IMR-90 (cell line): ENCODE measurements at regions not wholly inside any gene's neighbourhood (a gene's known extent, or its start where the extent isn't known, plus 50 kb on each side); places are given as distances from the start of the nearest gene placed in this dataset.

Experiments
- ATAC-seq: fragments of 200-7000 bp; cut with Tn5 transposase; 2 replicates; pipeline ENCODE4 v1.9.1; 2020; ENCODE audit warnings: low read depth, mild to moderate bottlenecking, moderate library complexity
- BruUV-seq: library from RNA; stranded (reverse); fragments of 400-500 nt; replicated peaks from 2 replicates; lab custom pipeline; 2021; lab: Mats Ljungman, UMichigan
- CTCF ChIA-PET: fragments of 300-600 bp; formaldehyde crosslinking; extraction: SDS; loops from one replicate; lab custom pipeline; 2021; ENCODE audit warnings: antibody characterized with exemption; lab: Yijun Ruan, JAX
- POLR2A ChIA-PET: fragments of 300-600 bp; sonication (Branson Sonifier 250); formaldehyde crosslinking; loops from one replicate; lab custom pipeline; 2022; ENCODE audit warnings: antibody characterized with exemption; ENCODE audit not compliant: unreplicated experiment; lab: Charles Lee
- DNase-seq: peaks from one replicate; pipeline ENCODE4 v3.0.0; 2013
- H2AFZ ChIP-seq: replicated peaks from 2 replicates; pipeline ENCODE3; 2013; ENCODE audit warnings: low read length, mild to moderate bottlenecking; ENCODE audit not compliant: poor library complexity
- H2AK5ac ChIP-seq: 2 replicates; pipeline ENCODE4 v1.6.1; 2013; ENCODE audit warnings: low read depth, low read length, inconsistent platforms
- H2AK9ac ChIP-seq: replicated peaks from 2 replicates; pipeline ENCODE3; 2013; ENCODE audit warnings: mild to moderate bottlenecking, low read depth, low read length, moderate library complexity; ENCODE audit not compliant: poor library complexity
- H2BK120ac ChIP-seq: 2 replicates; pipeline ENCODE4 v1.6.1; 2013; ENCODE audit warnings: low read depth, low read length, inconsistent platforms
- H2BK15ac ChIP-seq: 3 replicates; pipeline ENCODE4 v1.6.1; 2013; ENCODE audit warnings: low read depth, low read length, inconsistent platforms
- H2BK20ac ChIP-seq: 2 replicates; pipeline ENCODE4 v1.6.1; 2013; ENCODE audit warnings: low read depth, mild to moderate bottlenecking, inconsistent platforms, low read length, moderate library complexity
- H2BK5ac ChIP-seq: 2 replicates; pipeline ENCODE4 v1.6.1; 2013; ENCODE audit warnings: mild to moderate bottlenecking, low read depth, low read length, inconsistent platforms; ENCODE audit not compliant: poor library complexity, severe bottlenecking
- H3K14ac ChIP-seq: replicated peaks from 2 replicates; pipeline ENCODE4 v1.6.1; 2013; ENCODE audit warnings: low read depth, low read length, inconsistent platforms
- H3K18ac ChIP-seq: 2 replicates; pipeline ENCODE4 v1.6.1; 2013; ENCODE audit warnings: low read depth, low read length, control low read depth
- H3K23ac ChIP-seq: 2 replicates; pipeline ENCODE4 v1.6.1; 2013; ENCODE audit warnings: low read depth, low read length, inconsistent platforms
- H3K27ac ChIP-seq: 2 replicates; pipeline ENCODE4 v1.5.1; 2013; ENCODE audit warnings: mild to moderate bottlenecking, control low read depth, low read length; ENCODE audit not compliant: insufficient read depth
- H3K27me3 ChIP-seq: 2 replicates; pipeline ENCODE4 v1.6.1; 2013; ENCODE audit warnings: low read length; ENCODE audit not compliant: control insufficient read depth, insufficient read depth
- H3K36me3 ChIP-seq: 2 replicates; pipeline ENCODE4 v1.6.1; 2013; ENCODE audit warnings: low read length, mixed read lengths; ENCODE audit not compliant: control insufficient read depth, insufficient read depth
- H3K4ac ChIP-seq: 2 replicates; pipeline ENCODE4 v1.6.1; 2013; ENCODE audit warnings: low read depth, low read length, inconsistent platforms
- H3K4me1 ChIP-seq: 2 replicates; pipeline ENCODE4 v1.6.1; 2013; ENCODE audit warnings: low read length, mixed read lengths; ENCODE audit not compliant: control insufficient read depth, insufficient read depth
- H3K4me2 ChIP-seq: 2 replicates; pipeline ENCODE4 v1.6.1; 2013; ENCODE audit warnings: low read depth, mild to moderate bottlenecking, control low read depth, low read length, moderate library complexity
- H3K4me3 ChIP-seq: 2 replicates; pipeline ENCODE4 v1.5.1; 2013; ENCODE audit warnings: low read depth, mild to moderate bottlenecking, control low read depth, low read length, moderate library complexity; ENCODE audit not compliant: insufficient read depth
- H3K56ac ChIP-seq: 2 replicates; pipeline ENCODE4 v1.6.1; 2013; ENCODE audit warnings: low read length, inconsistent platforms; ENCODE audit not compliant: insufficient read depth; ENCODE audit errors: extremely low read depth
- H3K79me1 ChIP-seq, 2 experiments: 2 replicates each; pipeline ENCODE4 v1.6.1; 2013; ENCODE audit warnings: low read length in 2 of 2, inconsistent platforms in 1 of 2, low read depth in 1 of 2
- H3K9ac ChIP-seq: 2 replicates; pipeline ENCODE4 v1.6.1; 2013; ENCODE audit warnings: low read depth, low read length, control low read depth
- H3K9me1 ChIP-seq: 2 replicates; pipeline ENCODE4 v1.6.1; 2013; ENCODE audit warnings: low read length, inconsistent platforms; ENCODE audit not compliant: insufficient read depth
- H3K9me3 ChIP-seq: 2 replicates; pipeline ENCODE4 v1.6.1; 2013; ENCODE audit warnings: low read length; ENCODE audit not compliant: control insufficient read depth, insufficient read depth
- H4K20me1 ChIP-seq: 2 replicates; pipeline ENCODE4 v1.6.1; 2013; ENCODE audit warnings: low read length, inconsistent platforms; ENCODE audit not compliant: insufficient read depth
- H4K5ac ChIP-seq: 2 replicates; pipeline ENCODE4 v1.6.1; 2013; ENCODE audit warnings: mild to moderate bottlenecking, low read depth, low read length, control low read depth
- H4K8ac ChIP-seq, 2 experiments: 2 replicates each; pipeline ENCODE4 v1.6.1; 2013; ENCODE audit warnings: low read depth in 2 of 2, low read length in 2 of 2, control low read depth in 1 of 2, inconsistent platforms in 1 of 2
- H4K91ac ChIP-seq: 2 replicates; pipeline ENCODE4 v1.6.1; 2013; ENCODE audit warnings: low read depth, low read length, inconsistent platforms; ENCODE audit not compliant: insufficient read depth
- BHLHE40 ChIP-seq: fragments of 150-350 bp; IDR thresholded peaks from 2 replicates; pipeline ENCODE4 v1.6.1; 2016; ENCODE audit warnings: mild to moderate bottlenecking, low read depth, low read length
- CEBPB ChIP-seq: IDR thresholded peaks from 2 replicates; pipeline ENCODE4 v1.6.1; 2012; ENCODE audit warnings: low read depth, low read length, improper control_type of control experiment
- CHD1 ChIP-seq: IDR thresholded peaks from 2 replicates; pipeline ENCODE4 v1.6.1; 2012; ENCODE audit warnings: low read depth, low read length, improper control_type of control experiment
- FOS ChIP-seq: fragments of 150-350 bp; IDR thresholded peaks from 2 replicates; pipeline ENCODE4 v1.6.1; 2016; ENCODE audit warnings: low read depth, low read length
- MAFK ChIP-seq: IDR thresholded peaks from 2 replicates; pipeline ENCODE4 v1.6.1; 2012; ENCODE audit warnings: low read depth, low read length, improper control_type of control experiment
- MAZ ChIP-seq: IDR thresholded peaks from 2 replicates; pipeline ENCODE4 v1.6.1; 2012; ENCODE audit warnings: low read depth, mild to moderate bottlenecking, low read length, improper control_type of control experiment, moderate library complexity, borderline replicate concordance
- MXI1 ChIP-seq: IDR thresholded peaks from 2 replicates; pipeline ENCODE4 v1.6.1; 2012; ENCODE audit warnings: low read depth, mild to moderate bottlenecking, low read length, moderate library complexity, borderline replicate concordance
- NFE2L2 ChIP-seq: fragments of 150-350 bp; IDR thresholded peaks from 2 replicates; pipeline ENCODE4 v1.6.1; 2016; ENCODE audit warnings: low read depth, mild to moderate bottlenecking, low read length
- POLR2A ChIP-seq: IDR thresholded peaks from 2 replicates; pipeline ENCODE4 v1.6.1; 2012; ENCODE audit warnings: mild to moderate bottlenecking, low read depth, low read length
- RAD21 ChIP-seq: IDR thresholded peaks from 2 replicates; pipeline ENCODE4 v1.6.1; 2012; ENCODE audit warnings: low read length, improper control_type of control experiment
- RCOR1 ChIP-seq: IDR thresholded peaks from 2 replicates; pipeline ENCODE4 v1.6.1; 2012; ENCODE audit warnings: mild to moderate bottlenecking, low read length, improper control_type of control experiment; ENCODE audit not compliant: insufficient replicate concordance
- RFX5 ChIP-seq: IDR thresholded peaks from 2 replicates; pipeline ENCODE4 v1.8.0; 2012; ENCODE audit warnings: low read depth, mild to moderate bottlenecking, low read length, moderate library complexity
- WGBS, 2 experiments: methylation state at CpG; one replicate each; pipeline versions ENCODE4 v1.1.5 to v1.1.7; 2013; ENCODE audit warnings: missing lambda C conversion rate in 2 of 2; ENCODE audit not compliant: insufficient read length in 1 of 2; ENCODE audit errors: extremely low coverage in 2 of 2; 5-methylcytosine and 5-hydroxymethylcytosine counted together
- dilution Hi-C: fragments of 300-500 bp; cut with HindIII; formaldehyde crosslinking; loops from one replicate; pipeline ENCODE4 v1.14.3; 2018; ENCODE audit warnings: low sequenced_read_pairs; ENCODE audit not compliant: unreplicated experiment
- in situ Hi-C: fragments of 300-500 bp; cut with MboI; formaldehyde crosslinking; loops from 3 replicates; pipeline ENCODE4 v1.14.3; 2019; ENCODE audit warnings: low sequenced_read_pairs, inconsistent platforms, mixed read lengths
- intact Hi-C: fragments of 100-400 bp; cut with micrococcal nuclease; formaldehyde crosslinking; loops from 2 replicates; pipeline ENCODE4 v1.10.0; 2022
- TF ChIP-seq, protein P1 (sequence below): fragments of 150-350 bp; IDR thresholded peaks from 2 replicates; pipeline ENCODE4 v1.6.1; 2016; ENCODE audit warnings: low read depth, mild to moderate bottlenecking, low read length, moderate library complexity, borderline replicate concordance
- TF ChIP-seq, protein P2 (sequence below): conservative IDR thresholded peaks from 2 replicates; pipeline ENCODE4 v1.5.1; 2012; ENCODE audit warnings: mild to moderate bottlenecking, low read depth, low read length, improper control_type of control experiment

DNA sequence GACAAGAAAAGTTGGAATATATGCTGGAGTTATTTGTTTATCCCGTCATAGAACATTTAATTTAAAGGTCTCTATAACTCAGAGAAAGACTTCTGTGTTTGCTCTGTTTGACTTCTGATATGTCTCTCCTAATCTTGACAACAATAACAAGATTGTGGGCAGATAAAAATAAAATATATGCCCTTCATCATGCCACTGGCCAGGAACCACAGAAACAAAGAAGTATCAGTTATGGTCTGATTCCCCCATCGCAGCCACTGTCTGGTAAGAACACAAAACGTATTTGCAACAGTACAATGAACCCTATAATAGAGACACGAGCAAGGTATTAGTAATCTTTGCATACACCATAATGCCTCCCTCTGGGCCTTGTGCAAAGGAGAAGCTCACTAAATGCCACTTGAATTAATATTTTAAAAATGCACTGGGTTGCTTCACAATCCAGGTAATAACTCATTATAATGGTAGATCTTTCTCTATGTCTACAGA lies 1498.3 kb downstream of the CDH11 start:
- WGBS, 2 experiments, result 58% methylated on average over 2 of the region's 4 CpGs; no CpG with 5 or more reads in 1 of the 2 experiments
- no TSS peak for BruUV-seq
- dilution Hi-C loops, result no loop called here
- H3K4me3 ChIP-seq, result no peak overlapping the region
- H2BK20ac ChIP-seq, result no peak overlapping the region
- CTCF ChIA-PET, result no interaction called here
- no peak overlapping the region for H4K91ac ChIP-seq
- no peak overlapping the region for H3K9ac ChIP-seq
- DNase-seq, result no peak
- H2BK5ac ChIP-seq, result no peak overlapping the region
- H3K14ac ChIP-seq, result no peak overlapping the region
- no peak overlapping the region for H3K56ac ChIP-seq
- TF ChIP-seq NFE2L2 (no peak), MXI1 (no peak), RCOR1 (no peak), POLR2A (no peak), MAZ (no peak), BHLHE40 (no peak), RAD21 (no peak), RFX5 (no peak), CHD1 (no peak), CEBPB (no peak), MAFK (no peak), FOS (no peak)
- TF ChIP-seq, protein P1, sequence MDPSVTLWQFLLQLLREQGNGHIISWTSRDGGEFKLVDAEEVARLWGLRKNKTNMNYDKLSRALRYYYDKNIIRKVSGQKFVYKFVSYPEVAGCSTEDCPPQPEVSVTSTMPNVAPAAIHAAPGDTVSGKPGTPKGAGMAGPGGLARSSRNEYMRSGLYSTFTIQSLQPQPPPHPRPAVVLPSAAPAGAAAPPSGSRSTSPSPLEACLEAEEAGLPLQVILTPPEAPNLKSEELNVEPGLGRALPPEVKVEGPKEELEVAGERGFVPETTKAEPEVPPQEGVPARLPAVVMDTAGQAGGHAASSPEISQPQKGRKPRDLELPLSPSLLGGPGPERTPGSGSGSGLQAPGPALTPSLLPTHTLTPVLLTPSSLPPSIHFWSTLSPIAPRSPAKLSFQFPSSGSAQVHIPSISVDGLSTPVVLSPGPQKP, result no peak
- TF ChIP-seq, protein P2, sequence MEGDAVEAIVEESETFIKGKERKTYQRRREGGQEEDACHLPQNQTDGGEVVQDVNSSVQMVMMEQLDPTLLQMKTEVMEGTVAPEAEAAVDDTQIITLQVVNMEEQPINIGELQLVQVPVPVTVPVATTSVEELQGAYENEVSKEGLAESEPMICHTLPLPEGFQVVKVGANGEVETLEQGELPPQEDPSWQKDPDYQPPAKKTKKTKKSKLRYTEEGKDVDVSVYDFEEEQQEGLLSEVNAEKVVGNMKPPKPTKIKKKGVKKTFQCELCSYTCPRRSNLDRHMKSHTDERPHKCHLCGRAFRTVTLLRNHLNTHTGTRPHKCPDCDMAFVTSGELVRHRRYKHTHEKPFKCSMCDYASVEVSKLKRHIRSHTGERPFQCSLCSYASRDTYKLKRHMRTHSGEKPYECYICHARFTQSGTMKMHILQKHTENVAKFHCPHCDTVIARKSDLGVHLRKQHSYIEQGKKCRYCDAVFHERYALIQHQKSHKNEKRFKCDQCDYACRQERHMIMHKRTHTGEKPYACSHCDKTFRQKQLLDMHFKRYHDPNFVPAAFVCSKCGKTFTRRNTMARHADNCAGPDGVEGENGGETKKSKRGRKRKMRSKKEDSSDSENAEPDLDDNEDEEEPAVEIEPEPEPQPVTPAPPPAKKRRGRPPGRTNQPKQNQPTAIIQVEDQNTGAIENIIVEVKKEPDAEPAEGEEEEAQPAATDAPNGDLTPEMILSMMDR, result no peak
- H3K9me3 ChIP-seq, result no peaks in the 10 kb centered on the region
- H3K23ac ChIP-seq, result no peak overlapping the region
- ATAC-seq, result no peak
- H4K5ac ChIP-seq, result no peak overlapping the region
- no peak overlapping the region for H3K4me2 ChIP-seq
- H4K20me1 ChIP-seq, result no peaks in the 10 kb centered on the region
- H3K18ac ChIP-seq, result no peak overlapping the region
- no peak overlapping the region for H3K27ac ChIP-seq
- POLR2A ChIA-PET, result no interaction called here
- H3K36me3 ChIP-seq, result no peaks in the 10 kb centered on the region
- H2BK15ac ChIP-seq, result no peak overlapping the region
- H3K79me1 ChIP-seq, result no peaks in the 10 kb centered on the region
- intact Hi-C loops, result no loop called here
- H4K8ac ChIP-seq, result no peak overlapping the region
- no peak overlapping the region for H2AK9ac ChIP-seq
- H2AFZ ChIP-seq, result no peak overlapping the region
- H3K4ac ChIP-seq, result no peak overlapping the region
- no peaks in the 10 kb centered on the region for H3K27me3 ChIP-seq
- H3K9me1 ChIP-seq, result no peaks in the 10 kb centered on the region
- no peaks in the 10 kb centered on the region for H3K4me1 ChIP-seq
- H2AK5ac ChIP-seq, result no peak overlapping the region
- no peak overlapping the region for H2BK120ac ChIP-seq
- in situ Hi-C loops, result no loop called here
